Occipital lobe (tissue), 1 donor: ENCODE measurements at regions not wholly inside any gene's neighbourhood (a gene's known extent, or its start where the extent isn't known, plus 50 kb on each side); places are given as distances from the start of the nearest gene placed in this dataset.
"Not testable (repeated sequence)": the region's sequence is repeated elsewhere in the genome, so short reads cannot be mapped to it uniquely, and the experiment has no call there.

Experiments
- DNase-seq: peaks from one replicate; lab custom pipeline; 2025; lab: John Stamatoyannopoulos, UW

GRCh38 chrX:121431514-121431913 is 384.1 kb downstream of the GLUD2 start:
- not testable (repeated sequence) for DNase-seq

- DNase-seq = no peak
Measured at GRCh38 chrX:121433289-121433688, 385.9 kb downstream of the GLUD2 start.

- not testable (repeated sequence) for DNase-seq
Measured at GRCh38 chrX:121437666-121438065, 390.3 kb downstream of the GLUD2 start.

GRCh38 chrX:121455890-121456289 is 408.5 kb downstream of the GLUD2 start:
- no peak for DNase-seq

- DNase-seq = no peak
Measured at GRCh38 chrX:121456315-121456714, 408.9 kb downstream of the GLUD2 start.

- DNase-seq = no peak
Measured at GRCh38 chrX:121457096-121457495, 409.7 kb downstream of the GLUD2 start.

GRCh38 chrX:121479406-121479805 is 432.0 kb downstream of the GLUD2 start:
- no peak for DNase-seq

- DNase-seq = no peak
Measured at GRCh38 chrX:121496966-121497365, 449.6 kb downstream of the GLUD2 start.

- no peak for DNase-seq
Measured at GRCh38 chrX:121504153-121504552, 456.7 kb downstream of the GLUD2 start.

GRCh38 chrX:121546317-121546716 is 498.9 kb downstream of the GLUD2 start:
- no peak for DNase-seq

- DNase-seq = no peak
Measured at GRCh38 chrX:121558886-121559285, 511.5 kb downstream of the GLUD2 start.

- DNase-seq = no peak
Measured at GRCh38 chrX:121562616-121563015, 515.2 kb downstream of the GLUD2 start.

- no peak for DNase-seq
Measured at GRCh38 chrX:121569609-121570008, 522.2 kb downstream of the GLUD2 start.

GRCh38 chrX:121570072-121570841 is 522.8 kb downstream of the GLUD2 start:
- DNase-seq = no peak

- DNase-seq = no peak
Measured at GRCh38 chrX:121571333-121571732, 523.9 kb downstream of the GLUD2 start.

GRCh38 chrX:121574384-121574783 is 527.0 kb downstream of the GLUD2 start:
- DNase-seq = not testable (repeated sequence)

- DNase-seq = no peak
Measured at GRCh38 chrX:121579016-121579760, 531.8 kb downstream of the GLUD2 start.

GRCh38 chrX:121581885-121582284 is 534.5 kb downstream of the GLUD2 start:
- no peak for DNase-seq

- no peak for DNase-seq
Measured at GRCh38 chrX:121585626-121586025, 538.2 kb downstream of the GLUD2 start.

- DNase-seq = no peak
Measured at GRCh38 chrX:121592884-121593283, 545.5 kb downstream of the GLUD2 start.

GRCh38 chrX:121598356-121598755 is 550.9 kb downstream of the GLUD2 start:
- DNase-seq = no peak

GRCh38 chrX:121635141-121635540 is 587.7 kb downstream of the GLUD2 start:
- no peak for DNase-seq

GRCh38 chrX:121639781-121640180 is 592.4 kb downstream of the GLUD2 start:
- DNase-seq = no peak
